Stimulated activated CD8-positive, alpha-beta memory T cell treated with anti-CD3 and anti-CD28 coated beads, Interleukin-15, amount 100 ng/mL, for 48 hours (primary cell): ENCODE measurements at regions not wholly inside any gene's neighbourhood (a gene's known extent, or its start where the extent isn't known, plus 50 kb on each side); places are given as distances from the start of the nearest gene placed in this dataset.
"Not testable (repeated sequence)": the region's sequence is repeated elsewhere in the genome, so short reads cannot be mapped to it uniquely, and the experiment has no call there.

Experiments
- DNase-seq, 2 donors: peaks; one replicate each; pipeline ENCODE4 v3.0.0-alpha.2; 2020; ENCODE audit warnings: low read depth in 2 of 2

- no peak for DNase-seq
Measured at GRCh38 chr1:30660241-30660640, 63.1 kb downstream of the MATN1 start.

- DNase-seq: no peak
Measured at GRCh38 chr1:30659702-30660101, 63.7 kb downstream of the MATN1 start.

DNA sequence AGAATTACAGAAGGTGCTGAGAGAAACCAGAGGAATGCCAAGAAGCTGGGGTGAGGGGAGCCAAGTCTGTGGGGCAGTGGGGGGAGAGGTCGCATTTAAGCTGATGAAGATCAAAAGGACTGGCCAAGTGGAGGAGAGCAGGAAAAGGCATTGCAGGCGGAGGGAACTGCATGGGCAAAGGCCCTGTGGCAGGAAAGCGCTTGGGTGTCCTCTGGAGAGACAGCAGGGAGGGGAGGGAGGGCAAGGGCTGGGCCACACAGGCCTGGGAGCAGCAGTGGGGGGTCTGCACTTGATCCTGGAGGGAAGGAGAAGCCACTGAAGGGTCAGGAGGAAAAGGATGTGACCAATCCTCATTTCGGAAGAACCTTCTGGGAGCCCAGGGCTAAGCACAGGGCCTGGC lies 65.0 kb downstream of the MATN1 start:
- not testable (repeated sequence) for DNase-seq

GRCh38 chr1:30658014-30658336 lies 65.4 kb downstream of the MATN1 start:
- no peak for DNase-seq

DNA sequence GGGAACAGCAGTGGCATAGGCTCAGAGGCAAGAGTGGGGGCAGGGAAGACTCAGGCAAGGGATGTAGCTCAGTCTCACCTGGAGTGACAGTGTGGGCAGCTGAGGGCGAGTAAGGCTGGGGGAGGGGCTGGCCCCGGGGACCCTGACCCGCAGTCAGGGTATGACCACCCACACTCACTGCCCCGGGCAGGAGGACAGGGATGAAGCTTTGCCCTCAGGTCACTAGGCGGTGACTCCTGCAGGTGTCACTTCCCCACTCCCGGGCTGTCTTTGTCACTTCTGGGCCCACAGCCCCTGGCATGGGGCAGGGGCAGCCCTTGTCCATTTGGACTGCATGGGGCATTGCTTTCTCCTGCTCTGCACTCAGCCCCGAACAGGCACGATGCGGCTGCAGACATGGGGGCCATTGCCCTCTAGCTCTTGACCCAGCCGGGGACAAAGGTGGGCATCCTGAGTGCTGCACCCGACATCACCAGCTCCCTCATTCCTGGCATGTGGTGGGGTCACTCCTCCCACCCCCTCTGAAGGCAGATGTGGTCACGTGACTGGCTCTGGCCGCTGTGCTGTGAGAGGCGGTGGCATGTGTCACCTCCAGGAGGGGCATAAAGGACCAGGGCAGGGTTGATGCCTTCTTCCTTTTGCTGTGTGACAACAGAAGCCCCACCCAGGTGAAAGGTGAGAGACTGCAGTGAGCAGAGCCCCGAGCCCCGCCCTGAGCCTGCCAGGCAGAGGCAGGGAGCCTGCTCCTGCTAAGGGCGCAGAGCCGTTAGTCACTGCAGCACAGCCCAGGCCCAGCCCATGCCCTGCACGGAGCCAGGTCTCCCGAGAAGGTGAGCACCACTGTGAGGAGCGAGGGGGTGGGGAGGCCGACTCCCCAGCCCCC lies 66.0 kb downstream of the MATN1 start:
- no peak for DNase-seq

- no peak for DNase-seq
Measured at GRCh38 chr1:30656171-30656940, 67.0 kb downstream of the MATN1 start.

DNA sequence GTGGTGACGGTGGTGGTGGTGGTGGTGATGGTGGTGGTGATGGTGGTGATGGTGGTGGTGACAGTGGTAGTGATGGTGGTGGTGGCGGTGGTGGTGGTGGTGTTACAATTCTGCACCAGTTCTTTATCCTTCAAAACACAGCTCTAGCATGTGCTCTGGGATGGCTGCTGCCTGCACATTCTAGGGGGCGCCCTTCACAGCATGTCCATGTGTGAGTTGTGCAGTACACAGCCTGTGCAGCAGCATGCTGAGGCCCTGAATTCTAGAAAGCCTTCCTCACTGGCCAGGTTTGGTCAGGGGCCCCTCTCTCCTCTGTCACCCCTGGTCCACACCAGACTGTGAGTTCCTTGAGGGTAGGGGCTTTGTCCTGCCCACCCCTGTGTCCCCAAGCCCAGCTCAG lies 67.7 kb downstream of the MATN1 start:
- no peak for DNase-seq

GRCh38 chr1:30654188-30654587 lies 69.2 kb downstream of the MATN1 start:
- no peak for DNase-seq

GRCh38 chr1:30652152-30652841 lies 71.1 kb downstream of the MATN1 start:
- DNase-seq: no peak

DNA sequence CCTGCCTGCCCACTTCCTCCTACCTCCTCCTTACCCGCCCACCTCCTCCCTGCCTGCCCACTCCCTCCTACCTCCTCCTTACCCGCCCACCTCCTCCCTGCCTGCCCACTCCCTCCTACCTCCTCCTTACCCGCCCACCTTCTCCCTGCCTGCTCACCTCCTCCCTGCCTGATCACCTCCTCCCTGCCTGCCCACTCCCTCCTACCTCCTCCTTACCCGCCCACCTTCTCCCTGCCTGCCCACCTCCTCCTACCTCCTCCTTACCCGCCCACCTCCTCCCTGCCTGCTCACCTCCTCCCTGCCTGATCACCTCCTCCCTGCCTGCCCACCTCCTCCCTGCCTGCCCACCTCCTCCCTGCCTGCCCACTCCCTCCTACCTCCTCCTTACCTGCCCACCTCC lies 72.0 kb downstream of the MATN1 start:
- not testable (repeated sequence) for DNase-seq

GRCh38 chr1:30650968-30651320 lies 72.4 kb downstream of the MATN1 start:
- no peak for DNase-seq

GRCh38 chr1:30650038-30650967 lies 73.1 kb downstream of the MATN1 start:
- no peak for DNase-seq

GRCh38 chr1:30649321-30649991 lies 73.9 kb downstream of the MATN1 start:
- no peak for DNase-seq

- DNase-seq: no peak
Measured at GRCh38 chr1:30648408-30649000, 74.9 kb downstream of the MATN1 start.

- no peak for DNase-seq
Measured at GRCh38 chr1:30645807-30646206, 77.6 kb downstream of the MATN1 start.

- no peak for DNase-seq
Measured at GRCh38 chr1:30642391-30643120, 80.8 kb downstream of the MATN1 start.

- no peak for DNase-seq
Measured at GRCh38 chr1:30641572-30642353, 81.6 kb downstream of the MATN1 start.

DNA sequence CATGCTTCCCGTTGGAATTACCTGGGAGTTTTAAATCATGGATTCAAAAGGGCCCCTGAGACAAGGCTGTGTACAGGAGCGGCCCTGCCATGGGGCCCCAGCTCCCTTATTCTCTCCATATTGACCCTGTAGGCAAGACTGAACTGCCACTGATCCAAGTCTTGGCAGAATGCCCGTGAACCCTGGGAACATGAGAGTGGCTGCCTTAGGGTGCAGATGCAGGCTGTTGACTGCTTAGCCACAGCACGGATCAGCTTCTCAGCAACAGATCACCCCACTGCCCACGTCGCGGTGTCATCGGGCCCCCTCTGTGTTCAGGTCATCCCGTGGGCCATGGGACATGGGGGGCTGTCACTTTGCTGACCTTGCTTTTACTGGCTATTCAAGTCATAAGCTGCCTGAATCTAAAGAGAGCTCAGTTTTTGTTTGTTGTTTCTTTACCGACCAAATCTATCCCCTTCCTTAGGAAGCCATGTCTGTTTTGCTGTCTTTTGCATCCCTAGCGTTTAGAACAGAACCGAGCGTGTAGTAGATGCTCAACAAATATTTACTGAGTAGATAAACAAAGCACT lies 83.4 kb downstream of the MATN1 start:
- no peak for DNase-seq

DNA sequence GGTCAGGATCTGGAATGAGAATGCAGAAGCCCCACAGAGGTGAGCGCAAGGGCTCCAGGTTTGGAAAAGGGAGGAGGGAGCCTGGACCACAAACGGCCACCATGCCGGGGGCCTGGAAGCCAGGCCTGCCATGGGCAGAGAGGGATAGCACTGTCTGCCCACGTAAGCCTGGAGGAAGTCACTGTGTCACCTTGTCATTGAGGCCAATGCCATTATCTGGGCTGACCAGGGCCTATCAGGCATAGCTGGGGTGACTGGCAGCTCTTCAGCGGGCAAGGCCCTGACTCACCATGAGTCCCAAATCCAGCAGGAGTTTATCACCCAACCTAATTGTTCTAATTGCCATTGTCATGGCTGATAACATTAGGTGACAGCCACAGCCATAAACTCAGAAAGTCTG lies 84.6 kb downstream of the MATN1 start:
- no peak for DNase-seq
